PC-9 (cell line): ENCODE measurements at regions not wholly inside any gene's neighbourhood (a gene's known extent, or its start where the extent isn't known, plus 50 kb on each side); places are given as distances from the start of the nearest gene placed in this dataset.
"Not testable (repeated sequence)": the region's sequence is repeated elsewhere in the genome, so short reads cannot be mapped to it uniquely, and the experiment has no call there.

Experiments
- BruUV-seq: library from RNA; stranded (reverse); fragments of 400-500 nt; replicated peaks from 2 replicates; lab custom pipeline; 2021; lab: Mats Ljungman, UMichigan
- CTCF ChIA-PET: fragments of 300-600 bp; sonication (Branson Sonifier 250); formaldehyde crosslinking; loops from one replicate; lab custom pipeline; 2022; ENCODE audit warnings: antibody characterized with exemption; lab: Charles Lee
- POLR2A ChIA-PET: fragments of 300-600 bp; sonication (Branson Sonifier 250); formaldehyde crosslinking; loops from one replicate; lab custom pipeline; 2022; ENCODE audit warnings: antibody characterized with exemption; ENCODE audit not compliant: unreplicated experiment; lab: Charles Lee
- DNase-seq, 2 experiments: peaks; one replicate each; pipeline versions ENCODE4 v3.0.0 to v3.0.0-alpha.2; 2015 to 2022; ENCODE audit warnings: mixed read lengths in 1 of 2
- H2AFZ ChIP-seq: fragments of 200-600 bp; sonication (generic); 2 replicates; pipeline ENCODE4 v1.8.1; 2017; ENCODE audit warnings: antibody characterized with exemption
- H3F3A ChIP-seq: fragments of 200-600 bp; sonication (generic); 2 replicates; pipeline ENCODE4 v1.8.1; 2017; ENCODE audit warnings: antibody characterized with exemption, mild to moderate bottlenecking, low read depth; ENCODE audit not compliant: insufficient read depth
- H3K27ac ChIP-seq: fragments of 200-600 bp; sonication (generic); 2 replicates; pipeline ENCODE4 v1.6.1; 2016; ENCODE audit warnings: mixed run types
- H3K27me3 ChIP-seq: fragments of 200-600 bp; sonication (generic); 2 replicates; pipeline ENCODE4 v1.6.1; 2016; ENCODE audit warnings: low read depth, mixed run types; ENCODE audit not compliant: insufficient read depth
- H3K36me3 ChIP-seq: fragments of 200-600 bp; sonication (generic); 2 replicates; pipeline ENCODE4 v1.6.1; 2016; ENCODE audit warnings: low read depth, mixed run types
- H3K4me1 ChIP-seq: fragments of 200-600 bp; sonication (generic); replicated peaks from 2 replicates; pipeline ENCODE4 v1.6.1; 2016; ENCODE audit warnings: mixed run types; ENCODE audit not compliant: insufficient read depth
- H3K4me2 ChIP-seq: fragments of 200-600 bp; sonication (generic); 2 replicates; pipeline ENCODE4 v1.6.1; 2017; ENCODE audit warnings: mixed run types
- H3K4me3 ChIP-seq: fragments of 200-600 bp; sonication (generic); 2 replicates; pipeline ENCODE4 v1.6.1; 2016; ENCODE audit warnings: mixed run types
- H3K79me2 ChIP-seq: fragments of 200-600 bp; sonication (generic); 2 replicates; pipeline ENCODE4 v1.6.1; 2017; ENCODE audit warnings: low read depth, mixed run types
- H3K9me2 ChIP-seq: fragments of 200-600 bp; sonication (generic); 2 replicates; pipeline ENCODE4 v1.8.1; 2017; ENCODE audit warnings: mild to moderate bottlenecking; ENCODE audit not compliant: insufficient read depth
- H3K9me3 ChIP-seq: fragments of 200-600 bp; sonication (generic); 2 replicates; pipeline ENCODE4 v1.8.1; 2016; ENCODE audit warnings: low read depth; ENCODE audit not compliant: insufficient read depth
- H4K20me1 ChIP-seq: fragments of 200-600 bp; sonication (generic); 2 replicates; pipeline ENCODE4 v1.8.1; 2017; ENCODE audit not compliant: insufficient read depth
- EZH2 ChIP-seq: fragments of 200-600 bp; sonication (generic); IDR thresholded peaks from 2 replicates; pipeline ENCODE4 v1.8.0; 2017; ENCODE audit warnings: antibody characterized with exemption, low read depth
- intact Hi-C: fragments of 100-400 bp; cut with micrococcal nuclease; formaldehyde crosslinking; loops from one replicate; pipeline ENCODE4 v1.10.0; 2022; ENCODE audit not compliant: unreplicated experiment
- TF ChIP-seq, protein P1 (sequence below): fragments of 200-600 bp; sonication (generic); conservative IDR thresholded peaks from 2 replicates; pipeline ENCODE4 v1.6.1; 2017; ENCODE audit warnings: mixed run types, antibody characterized with exemption, mild to moderate bottlenecking, moderate library complexity

DNA sequence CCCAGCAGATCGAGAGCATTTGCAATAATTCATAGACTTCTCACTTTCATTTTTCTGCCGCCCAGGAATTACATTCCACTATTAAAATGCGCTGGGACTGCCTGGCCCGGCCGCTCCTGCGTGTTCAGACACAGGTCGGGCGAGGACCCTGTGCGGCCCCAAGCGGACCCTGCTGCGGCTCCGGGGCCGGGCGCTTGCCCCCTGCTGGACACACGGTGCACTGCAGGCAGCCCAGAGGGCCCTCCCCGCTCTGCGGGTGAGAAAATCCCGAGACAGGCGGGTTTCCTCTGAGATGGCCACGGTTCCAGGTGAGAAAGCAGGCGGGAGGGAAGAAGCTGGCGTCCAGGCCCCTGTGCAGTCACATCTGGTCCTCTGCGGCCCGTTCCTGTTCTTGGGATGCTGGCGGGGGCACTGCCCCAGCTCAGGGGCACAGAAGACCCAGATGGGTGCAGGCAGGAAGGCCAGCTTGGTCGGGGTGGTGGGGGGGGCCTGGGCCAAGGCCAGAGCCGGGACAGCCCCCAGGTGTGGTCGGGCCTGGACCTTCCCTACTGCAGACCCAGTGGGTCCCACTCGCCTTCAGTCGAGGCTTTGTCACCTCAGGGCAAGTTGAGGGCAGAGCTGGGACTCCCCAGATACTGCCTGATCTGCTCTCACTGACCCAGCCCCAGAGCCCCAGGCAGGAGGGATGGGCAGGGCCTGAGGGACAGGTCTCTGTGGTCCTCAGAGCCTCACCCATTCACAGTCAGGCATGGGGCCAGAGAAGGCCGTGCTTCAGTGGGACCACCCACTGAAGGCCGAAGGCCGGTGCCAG, 135.1 kb downstream of the FAM53A start:
- TF ChIP-seq, protein P1, sequence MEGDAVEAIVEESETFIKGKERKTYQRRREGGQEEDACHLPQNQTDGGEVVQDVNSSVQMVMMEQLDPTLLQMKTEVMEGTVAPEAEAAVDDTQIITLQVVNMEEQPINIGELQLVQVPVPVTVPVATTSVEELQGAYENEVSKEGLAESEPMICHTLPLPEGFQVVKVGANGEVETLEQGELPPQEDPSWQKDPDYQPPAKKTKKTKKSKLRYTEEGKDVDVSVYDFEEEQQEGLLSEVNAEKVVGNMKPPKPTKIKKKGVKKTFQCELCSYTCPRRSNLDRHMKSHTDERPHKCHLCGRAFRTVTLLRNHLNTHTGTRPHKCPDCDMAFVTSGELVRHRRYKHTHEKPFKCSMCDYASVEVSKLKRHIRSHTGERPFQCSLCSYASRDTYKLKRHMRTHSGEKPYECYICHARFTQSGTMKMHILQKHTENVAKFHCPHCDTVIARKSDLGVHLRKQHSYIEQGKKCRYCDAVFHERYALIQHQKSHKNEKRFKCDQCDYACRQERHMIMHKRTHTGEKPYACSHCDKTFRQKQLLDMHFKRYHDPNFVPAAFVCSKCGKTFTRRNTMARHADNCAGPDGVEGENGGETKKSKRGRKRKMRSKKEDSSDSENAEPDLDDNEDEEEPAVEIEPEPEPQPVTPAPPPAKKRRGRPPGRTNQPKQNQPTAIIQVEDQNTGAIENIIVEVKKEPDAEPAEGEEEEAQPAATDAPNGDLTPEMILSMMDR, result peak; percentile 98
- H3K4me3 ChIP-seq, H3K79me2 ChIP-seq, BruUV-seq, H3F3A ChIP-seq, H3K36me3 ChIP-seq, H3K9me3 ChIP-seq, intact Hi-C loops, CTCF ChIA-PET, H3K9me2 ChIP-seq, H3K4me2 ChIP-seq, H3K4me1 ChIP-seq, H2AFZ ChIP-seq, H4K20me1 ChIP-seq, POLR2A ChIA-PET, H3K27ac ChIP-seq: not testable (repeated sequence)
- peaks cover 55% of the 10 kb centered on the region for H3K27me3 ChIP-seq
- DNase-seq, result peak in 1 of 2 experiments; percentile 55

DNA sequence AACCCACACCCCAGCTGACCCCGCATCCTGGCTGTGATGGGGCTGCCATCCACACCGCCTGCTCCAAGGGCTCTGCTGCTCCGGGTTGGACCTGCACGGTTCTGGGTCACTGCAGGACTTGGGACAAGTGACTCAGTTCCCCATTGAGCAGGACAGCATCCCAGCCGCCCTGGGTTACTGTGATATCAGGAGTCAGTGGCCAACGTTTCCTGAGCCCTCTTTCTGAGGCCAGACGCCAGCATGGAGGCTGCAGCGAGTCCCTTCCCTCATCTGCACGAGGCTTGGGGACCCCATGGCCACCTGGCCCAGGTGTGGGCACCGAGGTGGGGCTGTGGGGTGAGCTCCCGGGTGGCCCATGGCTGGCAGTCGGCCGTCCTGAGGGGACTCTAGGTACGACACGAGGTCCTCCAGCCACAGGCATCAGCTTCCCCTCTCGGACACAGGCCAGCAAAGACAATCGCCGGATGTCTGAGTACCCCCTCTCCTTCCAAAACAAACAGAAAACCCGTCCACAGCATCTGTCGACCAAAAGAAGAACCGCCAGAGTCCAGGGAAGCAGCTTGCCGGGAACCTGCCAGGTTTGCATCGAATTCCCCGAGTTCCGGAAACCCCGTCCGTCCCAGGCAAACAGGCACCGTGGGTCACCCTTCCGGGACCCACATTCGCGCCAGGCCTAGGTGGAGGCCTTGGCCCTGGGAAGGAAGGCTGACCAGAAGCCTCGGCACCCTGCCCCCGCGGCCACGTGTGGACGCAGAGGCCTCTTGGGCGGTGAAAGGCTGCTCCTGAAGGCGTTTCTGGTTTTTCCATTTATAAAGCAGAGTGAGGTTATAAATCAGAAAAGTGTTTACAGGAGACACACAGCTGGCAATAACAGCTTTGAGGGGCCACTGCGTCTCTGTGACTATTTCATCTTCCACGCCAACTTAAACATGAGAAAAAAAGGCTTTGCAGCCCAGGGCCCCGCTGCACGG, 136.0 kb downstream of the FAM53A start:
- Histone ChIP-seq H3K4me3 (no peak overlapping the region), H3K27me3 (peaks cover 54% of the 10 kb centered on the region), H2AFZ (no peak overlapping the region), H4K20me1 (no peaks in the 10 kb centered on the region; the same call in 1 of the 2 replicates), H3K9me2 (no peaks in the 10 kb centered on the region), H3K79me2 (no peaks in the 10 kb centered on the region), H3K4me1 (no peaks in the 10 kb centered on the region), H3K9me3 (no peaks in the 10 kb centered on the region), H3K4me2 (no peak overlapping the region), H3K36me3 (no peaks in the 10 kb centered on the region), H3K27ac (no peak overlapping the region), H3F3A (no peaks in the 10 kb centered on the region)
- POLR2A ChIA-PET, result no interaction called here
- intact Hi-C loops, result no loop called here
- CTCF ChIA-PET, result interaction anchor here (0.6 kb wide), 1 partner anchor 192 kb away, joined by 3 read pairs; no protein-coding TSS in a partner anchor
- no peak for DNase-seq
- BruUV-seq, result no TSS peak
- TF ChIP-seq, protein P1, result no peak
- no peak for TF ChIP-seq EZH2

DNA sequence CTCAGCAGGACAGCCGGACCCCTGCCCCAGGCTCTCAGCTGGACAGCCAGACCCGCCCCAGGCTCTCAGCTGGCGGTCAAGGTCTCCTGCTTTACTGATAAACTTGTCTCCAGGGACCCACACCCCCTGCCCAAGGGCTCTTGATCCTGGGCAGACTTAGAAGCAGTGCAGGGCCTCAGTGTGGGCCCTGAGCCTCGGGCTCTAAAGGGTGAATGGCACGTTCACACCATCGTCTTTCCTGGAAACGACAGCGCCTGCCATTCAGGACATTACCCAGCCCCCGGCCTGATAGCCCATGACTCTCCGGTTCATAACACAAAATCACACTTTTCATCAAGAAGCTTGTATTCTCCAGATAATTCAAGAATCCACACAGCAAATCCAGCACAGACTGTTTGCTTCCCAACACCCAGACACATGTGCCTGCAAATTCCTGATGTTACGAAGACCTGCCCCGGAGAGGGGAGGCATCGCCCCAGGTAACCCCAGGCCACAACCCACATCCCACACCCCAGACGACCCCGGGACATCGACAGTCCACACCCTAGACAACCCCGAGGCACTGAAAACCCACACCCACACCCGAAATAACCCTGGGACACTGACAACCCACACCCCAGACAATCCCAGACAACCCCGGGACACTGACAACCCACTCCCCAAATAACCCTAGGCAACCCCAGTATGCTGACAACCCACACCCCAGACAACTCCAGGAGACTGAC, 136.8 kb downstream of the FAM53A start:
- Histone ChIP-seq H3K27me3 (peaks cover 57% of the 10 kb centered on the region), H3K4me2 (no peak overlapping the region), H3K4me3 (no peak overlapping the region), H2AFZ (no peak overlapping the region), H3K27ac (no peak overlapping the region), H3K4me1 (no peaks in the 10 kb centered on the region), H3K36me3 (no peaks in the 10 kb centered on the region), H3K9me3 (no peaks in the 10 kb centered on the region), H3K79me2 (no peaks in the 10 kb centered on the region), H4K20me1 (no peaks in the 10 kb centered on the region), H3K9me2 (no peaks in the 10 kb centered on the region), H3F3A (no peaks in the 10 kb centered on the region)
- no TSS peak for BruUV-seq
- ChIA-PET POLR2A (no interaction called here), CTCF (interaction anchor here (0.6 kb wide), 1 partner anchor 191 kb away, joined by 3 read pairs; no protein-coding TSS in a partner anchor)
- TF ChIP-seq, protein P1, result no peak
- no peak for TF ChIP-seq EZH2
- intact Hi-C loops, result no loop called here
- DNase-seq, result no peak
